HCT116 (cell line): ENCODE measurements at regions not wholly inside any gene's neighbourhood (a gene's known extent, or its start where the extent isn't known, plus 50 kb on each side); places are given as distances from the start of the nearest gene placed in this dataset.

Source experiments
- ATAC-seq: fragments of 200-7000 bp; cut with Tn5 transposase; 2 replicates; pipeline ENCODE4 v1.9.1; 2020; ENCODE audit warnings: mild to moderate bottlenecking, moderate library complexity
- BruUV-seq: library from RNA; stranded (reverse); fragments of 400-500 nt; replicated peaks from 2 replicates; lab custom pipeline; 2021; lab: Mats Ljungman, UMichigan
- CTCF ChIA-PET: fragments of 300-600 bp; sonication (Branson Sonifier 250); formaldehyde crosslinking; loops from one replicate; lab custom pipeline; 2021; ENCODE audit warnings: antibody characterized with exemption; lab: Charles Lee
- POLR2A ChIA-PET: fragments of 300-600, 350-600 bp; sonication (Branson Sonifier 250); formaldehyde crosslinking; loops from one replicate; lab custom pipeline; 2021; ENCODE audit warnings: antibody characterized with exemption; lab: Charles Lee
- RAD21 ChIA-PET, 2 experiments: fragments of 300-600 bp; sonication (Branson Sonifier 250); formaldehyde crosslinking; loops; one replicate each; lab custom pipeline; 2023; ENCODE audit warnings: low total read pairs in 2 of 2; ENCODE audit not compliant: uncharacterized antibody in 2 of 2, unreplicated experiment in 2 of 2, low non-redundant PET in 1 of 2; lab: Charles Lee
- DNase-seq: peaks from one replicate; pipeline ENCODE4 v3.0.0-alpha.2; 2010; ENCODE audit warnings: low read depth, low spot score
- H2AFZ ChIP-seq: fragments of 200-600 bp; shearing (Covaris generic), sonication (generic); 2 replicates; pipeline ENCODE4 v1.6.1; 2017; ENCODE audit warnings: low read depth, mixed run types, mixed read lengths, antibody characterized with exemption, low read length; ENCODE audit not compliant: poor library complexity, severe bottlenecking
- H3K27ac ChIP-seq: 2 replicates; pipeline ENCODE4 v1.5.1; 2012; ENCODE audit warnings: low read depth, low read length
- H3K27me3 ChIP-seq: fragments of 200-600 bp; sonication (generic); 2 replicates; pipeline ENCODE4 v1.6.1; 2016; ENCODE audit warnings: mixed run types, low read length, mixed read lengths; ENCODE audit not compliant: insufficient read depth
- H3K36me3 ChIP-seq, 2 experiments: fragments of 200-500 bp in 1 of 2; fragments of 200-600 bp in 1 of 2; sonication (Bioruptor generic) in 1 of 2; sonication (generic) in 1 of 2; 2 replicates each; pipeline versions ENCODE4 v1.5.1 to v1.6.1; 2014 to 2016; ENCODE audit warnings: low read length in 2 of 2, inconsistent platforms in 1 of 2, mixed read lengths in 1 of 2, mixed run types in 1 of 2; ENCODE audit not compliant: insufficient read depth in 2 of 2, control insufficient read depth in 1 of 2
- H3K4me1 ChIP-seq, 2 experiments: fragments of 200-600 bp in 1 of 2; sonication (generic) in 1 of 2; 2 replicates each; pipeline versions ENCODE4 v1.5.1 to v1.6.1; 2012 to 2017; ENCODE audit warnings: low read length in 2 of 2, inconsistent platforms in 1 of 2, mild to moderate bottlenecking in 1 of 2, mixed read lengths in 1 of 2, mixed run types in 1 of 2, moderate library complexity in 1 of 2; ENCODE audit not compliant: insufficient read depth in 2 of 2, control insufficient read depth in 1 of 2
- H3K4me2 ChIP-seq: fragments of 200-600 bp; sonication (generic); 2 replicates; pipeline ENCODE4 v1.6.1; 2017; ENCODE audit warnings: mixed run types, low read length, mixed read lengths
- H3K4me3 ChIP-seq, 2 experiments: fragments of 200-600 bp in 1 of 2; sonication (generic) in 1 of 2; replicated peaks in 1 of 2; 2 replicates each; pipeline ENCODE4 v1.5.1; 2011 to 2016; ENCODE audit warnings: low read length in 2 of 2, control low read depth in 1 of 2, low read depth in 1 of 2, mild to moderate bottlenecking in 1 of 2, mixed read lengths in 1 of 2, mixed run types in 1 of 2
- H3K79me2 ChIP-seq: fragments of 200-600 bp; sonication (generic); 2 replicates; pipeline ENCODE4 v1.6.1; 2017; ENCODE audit warnings: mild to moderate bottlenecking, mixed run types, low read length, moderate library complexity, mixed read lengths; ENCODE audit not compliant: insufficient read depth
- H3K9ac ChIP-seq: fragments of 200-600 bp; sonication (generic); 2 replicates; pipeline ENCODE4 v1.6.1; 2016; ENCODE audit warnings: low read length, mixed read lengths
- H3K9me2 ChIP-seq: fragments of 200-600 bp; sonication (generic), shearing (Covaris generic); 2 replicates; pipeline ENCODE4 v1.6.1; 2017; ENCODE audit warnings: mixed run types, mild to moderate bottlenecking, moderate library complexity; ENCODE audit not compliant: insufficient read depth
- H3K9me3 ChIP-seq, 2 experiments: fragments of 200-500 bp in 1 of 2; fragments of 200-600 bp in 1 of 2; sonication (Bioruptor generic) in 1 of 2; sonication (generic) in 1 of 2; 2 replicates each; pipeline ENCODE4 v1.6.1; 2014 to 2017; ENCODE audit warnings: low read length in 2 of 2, mixed read lengths in 2 of 2, inconsistent platforms in 1 of 2, low read depth in 1 of 2, mild to moderate bottlenecking in 1 of 2, mixed run types in 1 of 2, moderate library complexity in 1 of 2; ENCODE audit not compliant: control insufficient read depth in 1 of 2, insufficient read depth in 1 of 2
- H4K20me1 ChIP-seq: fragments of 200-600 bp; sonication (generic), shearing (Covaris generic); 2 replicates; pipeline ENCODE4 v1.6.1; 2017; ENCODE audit warnings: mixed run types, mild to moderate bottlenecking, moderate library complexity; ENCODE audit not compliant: insufficient read depth
- ELF1 ChIP-seq: IDR thresholded peaks from 2 replicates; pipeline ENCODE4 v1.6.1; 2012; ENCODE audit warnings: low read depth, borderline replicate concordance
- MAX ChIP-seq: IDR thresholded peaks from 2 replicates; pipeline ENCODE4 v1.6.1; 2012
- RAD21 ChIP-seq: IDR thresholded peaks from 2 replicates; pipeline ENCODE4 v1.6.1; 2012; ENCODE audit warnings: low read depth, mild to moderate bottlenecking
- SP1 ChIP-seq: IDR thresholded peaks from 2 replicates; pipeline ENCODE4 v1.6.1; 2012; ENCODE audit warnings: low read depth
- TCF7L2 ChIP-seq: IDR thresholded peaks from 2 replicates; pipeline ENCODE4 v1.7.0; 2011; ENCODE audit warnings: borderline replicate concordance, inconsistent platforms; ENCODE audit not compliant: insufficient read depth, insufficient read length; ENCODE audit errors: extremely low read depth
- ZFX ChIP-seq: fragments of 450-650 bp; IDR thresholded peaks from 2 replicates; pipeline ENCODE4 v1.6.1; 2017
- intact Hi-C: fragments of 100-400 bp; cut with micrococcal nuclease; formaldehyde crosslinking; loops from 2 replicates; pipeline ENCODE4 v1.10.0; 2022
- TF ChIP-seq, protein P1 (sequence below): IDR thresholded peaks from 2 replicates; pipeline ENCODE4 v1.6.1; 2012; ENCODE audit warnings: low read depth

DNA sequence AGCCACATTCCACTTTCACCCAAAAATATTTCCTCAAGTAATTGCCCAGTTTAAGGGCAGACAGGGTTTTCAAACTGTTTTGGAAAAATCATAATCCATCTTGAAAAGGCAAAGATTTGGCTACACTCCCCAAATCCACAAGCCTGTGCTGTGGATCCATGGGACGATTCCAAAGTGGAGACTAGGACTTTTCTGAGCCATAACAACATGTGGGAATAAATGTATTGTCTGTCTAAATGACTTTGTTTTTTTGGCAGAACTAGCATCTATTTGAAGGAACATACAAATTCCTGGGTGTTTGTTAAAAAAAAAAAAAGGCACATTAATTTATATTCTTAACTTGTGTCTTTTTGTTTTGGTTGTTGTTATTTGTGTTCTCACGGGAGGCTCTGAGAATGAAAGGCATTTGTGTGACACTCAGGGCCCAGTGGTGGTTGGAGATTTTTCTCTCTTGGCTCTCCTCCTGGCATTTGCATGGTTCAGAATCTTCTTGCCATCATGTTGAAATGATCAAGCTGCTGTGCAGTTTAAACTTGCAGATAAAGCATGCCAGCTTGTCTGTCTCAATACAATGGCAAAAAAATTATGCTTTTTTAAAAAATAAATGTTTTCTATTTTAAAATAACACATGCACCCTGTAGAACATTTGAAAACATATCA is 277.4 kb downstream of the EN1 start:
- no peak overlapping the region for H3K4me2 ChIP-seq
- H3K9me3 ChIP-seq = no peaks in the 10 kb centered on the region
- H3K79me2 ChIP-seq = no peaks in the 10 kb centered on the region
- H3K4me3 ChIP-seq = no peak overlapping the region
- ATAC-seq (no peak), DNase-seq (no peak)
- no peak overlapping the region for H3K27ac ChIP-seq
- no TSS peak for BruUV-seq
- RAD21 ChIA-PET = no interaction called here
- CTCF ChIA-PET = no interaction called here
- intact Hi-C loops = no loop called here
- H4K20me1 ChIP-seq = no peaks in the 10 kb centered on the region
- H3K36me3 ChIP-seq = no peaks in the 10 kb centered on the region
- no peaks in the 10 kb centered on the region for H3K4me1 ChIP-seq
- TF ChIP-seq ELF1 = no peak
- no peak for TF ChIP-seq ZFX
- TF ChIP-seq MAX = no peak
- no peak for TF ChIP-seq SP1
- TF ChIP-seq, protein P1, sequence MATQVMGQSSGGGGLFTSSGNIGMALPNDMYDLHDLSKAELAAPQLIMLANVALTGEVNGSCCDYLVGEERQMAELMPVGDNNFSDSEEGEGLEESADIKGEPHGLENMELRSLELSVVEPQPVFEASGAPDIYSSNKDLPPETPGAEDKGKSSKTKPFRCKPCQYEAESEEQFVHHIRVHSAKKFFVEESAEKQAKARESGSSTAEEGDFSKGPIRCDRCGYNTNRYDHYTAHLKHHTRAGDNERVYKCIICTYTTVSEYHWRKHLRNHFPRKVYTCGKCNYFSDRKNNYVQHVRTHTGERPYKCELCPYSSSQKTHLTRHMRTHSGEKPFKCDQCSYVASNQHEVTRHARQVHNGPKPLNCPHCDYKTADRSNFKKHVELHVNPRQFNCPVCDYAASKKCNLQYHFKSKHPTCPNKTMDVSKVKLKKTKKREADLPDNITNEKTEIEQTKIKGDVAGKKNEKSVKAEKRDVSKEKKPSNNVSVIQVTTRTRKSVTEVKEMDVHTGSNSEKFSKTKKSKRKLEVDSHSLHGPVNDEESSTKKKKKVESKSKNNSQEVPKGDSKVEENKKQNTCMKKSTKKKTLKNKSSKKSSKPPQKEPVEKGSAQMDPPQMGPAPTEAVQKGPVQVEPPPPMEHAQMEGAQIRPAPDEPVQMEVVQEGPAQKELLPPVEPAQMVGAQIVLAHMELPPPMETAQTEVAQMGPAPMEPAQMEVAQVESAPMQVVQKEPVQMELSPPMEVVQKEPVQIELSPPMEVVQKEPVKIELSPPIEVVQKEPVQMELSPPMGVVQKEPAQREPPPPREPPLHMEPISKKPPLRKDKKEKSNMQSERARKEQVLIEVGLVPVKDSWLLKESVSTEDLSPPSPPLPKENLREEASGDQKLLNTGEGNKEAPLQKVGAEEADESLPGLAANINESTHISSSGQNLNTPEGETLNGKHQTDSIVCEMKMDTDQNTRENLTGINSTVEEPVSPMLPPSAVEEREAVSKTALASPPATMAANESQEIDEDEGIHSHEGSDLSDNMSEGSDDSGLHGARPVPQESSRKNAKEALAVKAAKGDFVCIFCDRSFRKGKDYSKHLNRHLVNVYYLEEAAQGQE = no peak
- TF ChIP-seq TCF7L2 = no peak
- no peak for TF ChIP-seq RAD21
- peaks cover 14% of the 10 kb centered on the region for H3K27me3 ChIP-seq
- H2AFZ ChIP-seq = no peak overlapping the region
- H3K9me2 ChIP-seq = no peaks in the 10 kb centered on the region
- H3K9ac ChIP-seq = no peak overlapping the region
- POLR2A ChIA-PET = no interaction called here
